ENCODE measurements at regions not wholly inside any gene's neighbourhood (a gene's known extent, or its start where the extent isn't known, plus 50 kb on each side); places are given as distances from the start of the nearest gene placed in this dataset.

DNA sequence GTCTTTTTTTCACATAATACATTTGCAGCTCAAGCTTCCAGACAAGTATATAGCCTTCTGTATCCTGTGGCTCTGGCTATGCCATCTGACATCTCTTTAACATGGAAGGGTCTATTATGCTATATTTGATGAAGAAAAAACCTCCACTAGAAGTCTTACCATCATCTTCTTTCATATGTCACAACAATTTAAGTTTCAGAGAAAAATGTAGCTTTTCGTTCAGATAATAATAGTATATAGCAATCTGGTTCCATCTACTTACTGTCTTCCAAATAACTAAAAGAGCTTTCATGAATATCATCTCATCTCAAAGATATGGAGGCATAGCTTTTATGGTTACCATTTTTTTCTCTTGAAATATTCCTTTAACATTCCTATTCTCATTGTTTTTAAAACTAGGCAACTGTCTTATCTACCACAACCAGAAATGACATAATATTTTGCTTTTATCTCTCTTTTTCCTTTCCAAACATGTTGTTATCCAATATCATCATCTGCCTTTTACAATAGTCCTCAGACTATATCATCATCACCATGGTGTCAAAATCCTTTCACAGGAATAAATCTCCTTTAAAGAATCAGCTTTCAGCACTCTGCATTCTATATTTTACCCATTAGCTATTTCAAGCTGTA, 1005.1 kb downstream of the PDHA2 start:
- H3K9ac ChIP-seq (ENCODE audit: low read depth in 1 of 2, low read length in 2 of 2), result no peak overlapping the region
- no peak for DNase-seq (ENCODE audit: low spot score)
- WGBS, result 67% methylated on average over 1 of the region's 1 CpG
- no peaks in the 10 kb centered on the region for H3K27me3 ChIP-seq (ENCODE audit: control insufficient read depth in 4 of 4, insufficient read depth in 4 of 4, low read length in 3 of 4)
- H3K36me3 ChIP-seq (ENCODE audit: control insufficient read depth in 4 of 4, insufficient read depth in 3 of 4, low read depth in 1 of 4, low read length in 3 of 4), result no peaks in the 10 kb centered on the region
- no peak overlapping the region for H3K4me3 ChIP-seq (ENCODE audit: low read depth in 1 of 3, low read length in 3 of 3)
- no peaks in the 10 kb centered on the region for H3K4me1 ChIP-seq (ENCODE audit: control insufficient read depth in 4 of 4, insufficient read depth in 4 of 4, low read length in 3 of 4)
- H3K27ac ChIP-seq (ENCODE audit: low read depth in 1 of 2, low read length in 2 of 2), result no peak overlapping the region
- no peaks in the 10 kb centered on the region for H3K9me3 ChIP-seq (ENCODE audit: control insufficient read depth in 4 of 4, low read length in 3 of 4)
- TF ChIP-seq, protein P1, sequence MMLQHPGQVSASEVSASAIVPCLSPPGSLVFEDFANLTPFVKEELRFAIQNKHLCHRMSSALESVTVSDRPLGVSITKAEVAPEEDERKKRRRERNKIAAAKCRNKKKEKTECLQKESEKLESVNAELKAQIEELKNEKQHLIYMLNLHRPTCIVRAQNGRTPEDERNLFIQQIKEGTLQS (IDR thresholded peaks at IDR 0.05), result no peak
- TF ChIP-seq JUND (IDR thresholded peaks at IDR 0.05) (no peak), NR2F2 (IDR thresholded peaks at IDR 0.05) (no peak), TAF1 (conservative IDR thresholded peaks at IDR 0.05) (no peak), FOXA1 (IDR thresholded peaks at IDR 0.05) (no peak), FOXA2 (IDR thresholded peaks at IDR 0.05) (no peak), GABPA (IDR thresholded peaks at IDR 0.05 in 1 of 2, conservative IDR thresholded peaks at IDR 0.05 in 1 of 2) (no peak), SP1 (IDR thresholded peaks at IDR 0.05) (no peak), RAD21 (IDR thresholded peaks at IDR 0.05) (no peak), HNF4A (conservative IDR thresholded peaks at IDR 0.05) (no peak), HNF4G (IDR thresholded peaks at IDR 0.05) (no peak), EGR1 (IDR thresholded peaks at IDR 0.05; ENCODE audit: low read depth in 2 of 2) (no peak), YY1 (IDR thresholded peaks at IDR 0.05) (no peak)
- TF ChIP-seq, protein P2, sequence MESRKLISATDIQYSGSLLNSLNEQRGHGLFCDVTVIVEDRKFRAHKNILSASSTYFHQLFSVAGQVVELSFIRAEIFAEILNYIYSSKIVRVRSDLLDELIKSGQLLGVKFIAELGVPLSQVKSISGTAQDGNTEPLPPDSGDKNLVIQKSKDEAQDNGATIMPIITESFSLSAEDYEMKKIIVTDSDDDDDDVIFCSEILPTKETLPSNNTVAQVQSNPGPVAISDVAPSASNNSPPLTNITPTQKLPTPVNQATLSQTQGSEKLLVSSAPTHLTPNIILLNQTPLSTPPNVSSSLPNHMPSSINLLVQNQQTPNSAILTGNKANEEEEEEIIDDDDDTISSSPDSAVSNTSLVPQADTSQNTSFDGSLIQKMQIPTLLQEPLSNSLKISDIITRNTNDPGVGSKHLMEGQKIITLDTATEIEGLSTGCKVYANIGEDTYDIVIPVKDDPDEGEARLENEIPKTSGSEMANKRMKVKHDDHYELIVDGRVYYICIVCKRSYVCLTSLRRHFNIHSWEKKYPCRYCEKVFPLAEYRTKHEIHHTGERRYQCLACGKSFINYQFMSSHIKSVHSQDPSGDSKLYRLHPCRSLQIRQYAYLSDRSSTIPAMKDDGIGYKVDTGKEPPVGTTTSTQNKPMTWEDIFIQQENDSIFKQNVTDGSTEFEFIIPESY (IDR thresholded peaks at IDR 0.05), result no peak
- TF ChIP-seq, protein P3, sequence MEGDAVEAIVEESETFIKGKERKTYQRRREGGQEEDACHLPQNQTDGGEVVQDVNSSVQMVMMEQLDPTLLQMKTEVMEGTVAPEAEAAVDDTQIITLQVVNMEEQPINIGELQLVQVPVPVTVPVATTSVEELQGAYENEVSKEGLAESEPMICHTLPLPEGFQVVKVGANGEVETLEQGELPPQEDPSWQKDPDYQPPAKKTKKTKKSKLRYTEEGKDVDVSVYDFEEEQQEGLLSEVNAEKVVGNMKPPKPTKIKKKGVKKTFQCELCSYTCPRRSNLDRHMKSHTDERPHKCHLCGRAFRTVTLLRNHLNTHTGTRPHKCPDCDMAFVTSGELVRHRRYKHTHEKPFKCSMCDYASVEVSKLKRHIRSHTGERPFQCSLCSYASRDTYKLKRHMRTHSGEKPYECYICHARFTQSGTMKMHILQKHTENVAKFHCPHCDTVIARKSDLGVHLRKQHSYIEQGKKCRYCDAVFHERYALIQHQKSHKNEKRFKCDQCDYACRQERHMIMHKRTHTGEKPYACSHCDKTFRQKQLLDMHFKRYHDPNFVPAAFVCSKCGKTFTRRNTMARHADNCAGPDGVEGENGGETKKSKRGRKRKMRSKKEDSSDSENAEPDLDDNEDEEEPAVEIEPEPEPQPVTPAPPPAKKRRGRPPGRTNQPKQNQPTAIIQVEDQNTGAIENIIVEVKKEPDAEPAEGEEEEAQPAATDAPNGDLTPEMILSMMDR (IDR thresholded peaks at IDR 0.05; ENCODE audit: low read depth, low read length, missing input control), result no peak
- TF ChIP-seq, protein P4, sequence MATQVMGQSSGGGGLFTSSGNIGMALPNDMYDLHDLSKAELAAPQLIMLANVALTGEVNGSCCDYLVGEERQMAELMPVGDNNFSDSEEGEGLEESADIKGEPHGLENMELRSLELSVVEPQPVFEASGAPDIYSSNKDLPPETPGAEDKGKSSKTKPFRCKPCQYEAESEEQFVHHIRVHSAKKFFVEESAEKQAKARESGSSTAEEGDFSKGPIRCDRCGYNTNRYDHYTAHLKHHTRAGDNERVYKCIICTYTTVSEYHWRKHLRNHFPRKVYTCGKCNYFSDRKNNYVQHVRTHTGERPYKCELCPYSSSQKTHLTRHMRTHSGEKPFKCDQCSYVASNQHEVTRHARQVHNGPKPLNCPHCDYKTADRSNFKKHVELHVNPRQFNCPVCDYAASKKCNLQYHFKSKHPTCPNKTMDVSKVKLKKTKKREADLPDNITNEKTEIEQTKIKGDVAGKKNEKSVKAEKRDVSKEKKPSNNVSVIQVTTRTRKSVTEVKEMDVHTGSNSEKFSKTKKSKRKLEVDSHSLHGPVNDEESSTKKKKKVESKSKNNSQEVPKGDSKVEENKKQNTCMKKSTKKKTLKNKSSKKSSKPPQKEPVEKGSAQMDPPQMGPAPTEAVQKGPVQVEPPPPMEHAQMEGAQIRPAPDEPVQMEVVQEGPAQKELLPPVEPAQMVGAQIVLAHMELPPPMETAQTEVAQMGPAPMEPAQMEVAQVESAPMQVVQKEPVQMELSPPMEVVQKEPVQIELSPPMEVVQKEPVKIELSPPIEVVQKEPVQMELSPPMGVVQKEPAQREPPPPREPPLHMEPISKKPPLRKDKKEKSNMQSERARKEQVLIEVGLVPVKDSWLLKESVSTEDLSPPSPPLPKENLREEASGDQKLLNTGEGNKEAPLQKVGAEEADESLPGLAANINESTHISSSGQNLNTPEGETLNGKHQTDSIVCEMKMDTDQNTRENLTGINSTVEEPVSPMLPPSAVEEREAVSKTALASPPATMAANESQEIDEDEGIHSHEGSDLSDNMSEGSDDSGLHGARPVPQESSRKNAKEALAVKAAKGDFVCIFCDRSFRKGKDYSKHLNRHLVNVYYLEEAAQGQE (IDR thresholded peaks at IDR 0.05), result no peak
- TF ChIP-seq, protein P5, sequence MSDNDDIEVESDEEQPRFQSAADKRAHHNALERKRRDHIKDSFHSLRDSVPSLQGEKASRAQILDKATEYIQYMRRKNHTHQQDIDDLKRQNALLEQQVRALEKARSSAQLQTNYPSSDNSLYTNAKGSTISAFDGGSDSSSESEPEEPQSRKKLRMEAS (IDR thresholded peaks at IDR 0.05), result no peak

Measured in liver (tissue), 8 donors.